HG03432 (cell line): ENCODE measurements at regions not wholly inside any gene's neighbourhood (a gene's known extent, or its start where the extent isn't known, plus 50 kb on each side); places are given as distances from the start of the nearest gene placed in this dataset.

Source experiments
- ATAC-seq: cut with Tn5 transposase; IDR thresholded peaks from one replicate; pipeline ENCODE4 v1.9.1; 2021; ENCODE audit warnings: mild to moderate bottlenecking, moderate library complexity; ENCODE audit not compliant: unreplicated experiment

DNA sequence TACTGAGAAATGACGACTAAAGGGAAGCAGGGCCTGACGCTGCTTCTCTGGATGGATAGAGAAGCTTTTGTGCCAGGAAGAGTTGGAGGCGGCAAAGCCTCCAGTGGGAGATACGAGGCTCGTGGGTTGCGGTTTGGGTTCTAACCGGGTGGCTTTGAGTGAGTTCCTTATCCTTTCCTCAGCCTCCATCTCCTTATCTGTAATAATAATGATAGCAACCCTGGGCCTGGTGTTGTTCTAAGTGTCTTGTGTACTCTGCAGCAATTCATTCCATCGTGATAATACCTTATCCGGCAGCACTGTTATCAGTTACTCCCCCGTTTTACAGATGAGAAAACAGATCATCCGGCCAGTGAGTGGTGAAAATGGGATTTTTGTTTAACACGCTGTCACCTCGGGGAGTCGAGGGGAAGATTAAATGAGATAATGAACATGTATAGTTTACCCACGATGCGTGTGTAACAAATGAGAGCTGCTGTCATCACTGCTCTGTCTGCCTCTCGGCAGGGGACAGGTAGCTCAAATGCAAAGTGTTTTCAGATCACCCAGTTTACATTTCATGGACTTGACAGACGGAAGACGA lies 52.0 kb upstream of the LHX1 start:
- ATAC-seq: no peak

DNA sequence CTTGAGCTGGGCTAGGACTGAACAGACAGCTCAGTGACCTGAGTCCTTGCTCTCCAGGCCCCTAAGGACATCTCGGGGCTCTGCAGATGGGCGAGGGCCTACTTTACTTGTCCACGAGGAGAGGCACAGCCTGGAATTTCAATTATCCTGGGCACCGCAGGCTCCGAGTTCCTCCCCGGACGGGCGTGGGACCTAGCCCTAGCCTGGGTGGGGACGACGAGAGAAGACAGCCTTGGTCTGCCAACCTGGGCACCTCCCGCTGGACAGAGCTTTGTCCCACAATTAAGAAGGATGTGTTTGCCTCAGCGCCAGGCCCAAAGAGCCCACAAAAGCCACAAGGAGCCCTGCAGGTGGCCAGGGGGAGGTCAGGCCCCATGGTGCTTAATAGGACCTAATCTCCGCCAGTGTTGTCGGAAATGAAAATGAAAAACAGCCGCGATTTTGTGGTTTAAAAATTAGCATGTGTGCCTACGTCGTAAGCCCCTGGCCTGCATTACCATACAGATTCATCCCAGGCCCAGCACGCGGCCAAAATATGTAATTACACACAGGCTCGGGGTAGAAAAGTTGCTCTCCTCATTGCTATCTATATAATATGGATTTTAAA lies 51.4 kb upstream of the LHX1 start:
- no peak for ATAC-seq
